Natural killer cell (primary cell): ENCODE measurements at regions not wholly inside any gene's neighbourhood (a gene's known extent, or its start where the extent isn't known, plus 50 kb on each side); places are given as distances from the start of the nearest gene placed in this dataset.

ENCODE experiments used
- ATAC-seq, 3 donors: fragments of 150-1000 bp in 2 of 3; fragments of 200-7000 bp in 1 of 3; cut with Tn5 transposase; 1 replicate in 1 of 3; 2 replicates in 2 of 3; pipeline ENCODE4 v1.10.0; 2021; ENCODE audit warnings: mild to moderate bottlenecking in 2 of 3, moderate library complexity in 2 of 3
- DNase-seq, 2 donors: peaks; one replicate each; pipeline versions ENCODE4 v3.0.0 to v3.0.0-alpha.2; 2013 to 2021; ENCODE audit warnings: mixed read lengths in 1 of 2
- H3K27ac ChIP-seq: one replicate; pipeline ENCODE4 v1.5.1; 2013; ENCODE audit warnings: mild to moderate bottlenecking, low read length
- H3K27me3 ChIP-seq: one replicate; pipeline ENCODE4 v1.6.1; 2013; ENCODE audit warnings: low read length; ENCODE audit not compliant: control insufficient read depth, insufficient read depth
- H3K36me3 ChIP-seq: one replicate; pipeline ENCODE4 v1.6.1; 2013; ENCODE audit warnings: low read length; ENCODE audit not compliant: control insufficient read depth, insufficient read depth
- H3K4me1 ChIP-seq: one replicate; pipeline ENCODE4 v1.6.1; 2013; ENCODE audit warnings: low read length; ENCODE audit not compliant: control insufficient read depth, insufficient read depth
- H3K4me3 ChIP-seq: one replicate; pipeline ENCODE4 v1.5.1; 2013; ENCODE audit warnings: low read length
- H3K9me3 ChIP-seq: one replicate; pipeline ENCODE4 v1.6.1; 2013; ENCODE audit warnings: low read length; ENCODE audit not compliant: control insufficient read depth, insufficient read depth
- H3K27ac Mint-ChIP-seq, 2 donors: one replicate each; pipeline ENCODE4 v1.8.0; 2022; ENCODE audit warnings: mild to moderate bottlenecking in 2 of 2, mixed read lengths in 2 of 2, moderate library complexity in 1 of 2
- H3K27me3 Mint-ChIP-seq, 2 donors: one replicate each; pipeline ENCODE4 v1.8.0; 2022; ENCODE audit warnings: low read depth in 2 of 2, mixed read lengths in 2 of 2
- H3K36me3 Mint-ChIP-seq: one replicate; pipeline ENCODE4 v1.8.0; 2022; ENCODE audit warnings: mixed read lengths
- H3K4me1 Mint-ChIP-seq, 2 donors: one replicate each; pipeline ENCODE4 v1.8.0; 2022; ENCODE audit warnings: mixed read lengths in 2 of 2
- H3K4me3 Mint-ChIP-seq: one replicate; pipeline ENCODE4 v1.8.0; 2022; ENCODE audit warnings: mild to moderate bottlenecking, moderate library complexity, mixed read lengths
- H3K9me3 Mint-ChIP-seq, 2 donors: one replicate each; pipeline ENCODE4 v1.8.0; 2022; ENCODE audit warnings: mixed read lengths in 2 of 2
- CTCF ChIP-seq: fragments of 200-600 bp; IDR thresholded peaks from one replicate; pipeline ENCODE4 v1.8.0; 2022; ENCODE audit warnings: antibody characterized with exemption
- WGBS: methylation state at CpG from one replicate; pipeline ENCODE4 v1.1.7; 2013; ENCODE audit warnings: missing lambda C conversion rate; ENCODE audit not compliant: insufficient coverage; 5-methylcytosine and 5-hydroxymethylcytosine counted together
- intact Hi-C: fragments of 100-400 bp; cut with micrococcal nuclease; formaldehyde crosslinking; loops from one replicate; pipeline ENCODE4 v1.14.2; 2022

GRCh38 chr14:22474730-22475351 is 114.2 kb downstream of the DAD1 start:
- DNase-seq = no peak
- Histone ChIP-seq H3K27ac (peak overlapping the region; percentile 74), H3K9me3 (no peaks in the 10 kb centered on the region), H3K4me3 (peak overlapping the region; percentile 5), H3K36me3 (no peaks in the 10 kb centered on the region), H3K4me1 (peaks cover 89% of the 10 kb centered on the region), H3K27me3 (no peaks in the 10 kb centered on the region)
- intact Hi-C loops = loop anchor here (2.0 to 10.0 kb wide), 2 partner anchors 14 to 380 kb away; no protein-coding TSS in a partner anchor
- Mint-ChIP-seq H3K4me3 (peak overlapping the region; percentile 91), H3K36me3 (no peaks in the 10 kb centered on the region), H3K27me3 (no peaks in the 10 kb centered on the region), H3K27ac (peak overlapping the region; percentile 80 to 89), H3K9me3 (no peaks in the 10 kb centered on the region), H3K4me1 (peaks cover 95 to 97% of the 10 kb centered on the region in 2 donors)
- 17% methylated on average over 3 of the region's 4 CpGs for WGBS
- ATAC-seq = peak in 2 of 3 donors; percentile 24 to 25
- TF ChIP-seq CTCF = no peak

- Mint-ChIP-seq H3K9me3 (no peaks in the 10 kb centered on the region), H3K27ac (peak overlapping the region; percentile 80 to 89), H3K27me3 (no peaks in the 10 kb centered on the region), H3K36me3 (no peaks in the 10 kb centered on the region), H3K4me3 (peak overlapping the region; percentile 91), H3K4me1 (peaks cover 91 to 95% of the 10 kb centered on the region in 2 donors)
- 38% methylated on average over 9 of the region's 12 CpGs for WGBS
- peak; percentile 56 to 57 for DNase-seq
- Histone ChIP-seq H3K4me1 (peaks cover 91% of the 10 kb centered on the region), H3K27me3 (no peaks in the 10 kb centered on the region), H3K9me3 (no peaks in the 10 kb centered on the region), H3K4me3 (no peak overlapping the region), H3K27ac (peak overlapping the region; percentile 74), H3K36me3 (no peaks in the 10 kb centered on the region)
- peak; percentile 72 to 87 (median 78) for ATAC-seq
- peak; percentile 73 for TF ChIP-seq CTCF
- intact Hi-C loops = loop anchor here (1.0 to 10.0 kb wide), 7 partner anchors 38 to 382 kb away; no protein-coding TSS in a partner anchor
These were observed 115.8 kb downstream of the DAD1 start for GRCh38 chr14:22472935-22473854.

GRCh38 chr14:22472466-22472865 is 116.6 kb downstream of the DAD1 start:
- no peaks in the 10 kb centered on the region for H3K9me3 Mint-ChIP-seq
- peak overlapping the region; percentile 80 to 89 for H3K27ac Mint-ChIP-seq
- peaks cover 94% of the 10 kb centered on the region for H3K4me1 ChIP-seq
- ATAC-seq (no peak), DNase-seq (no peak)
- no peak overlapping the region for H3K4me3 Mint-ChIP-seq
- no peaks in the 10 kb centered on the region for H3K36me3 Mint-ChIP-seq
- intact Hi-C loops = loop anchor here (2.0 to 10.0 kb wide), 3 partner anchors 38 to 382 kb away; no protein-coding TSS in a partner anchor
- no peak for TF ChIP-seq CTCF
- H3K27me3 Mint-ChIP-seq = no peaks in the 10 kb centered on the region
- H3K4me1 Mint-ChIP-seq = peaks cover 89 to 93% of the 10 kb centered on the region in 2 donors
- no peak overlapping the region for H3K4me3 ChIP-seq
- WGBS = 69% methylated on average over 2 of the region's 2 CpGs
- peak overlapping the region; percentile 74 for H3K27ac ChIP-seq
- peaks cover 1% of the 10 kb centered on the region for H3K36me3 ChIP-seq
- H3K9me3 ChIP-seq = no peaks in the 10 kb centered on the region
- H3K27me3 ChIP-seq = no peaks in the 10 kb centered on the region
